ENCODE measurements at regions not wholly inside any gene's neighbourhood (a gene's known extent, or its start where the extent isn't known, plus 50 kb on each side); places are given as distances from the start of the nearest gene placed in this dataset.

GRCh38 chr10:131499566-131499965 is 188.0 kb upstream of the TCERG1L start:
- Histone ChIP-seq H3K36me3 (ENCODE audit: insufficient read depth in 1 of 2, low read depth in 1 of 2) (no peaks in the 10 kb centered on the region), H3K4me1 (no peaks in the 10 kb centered on the region), H3K27me3 (ENCODE audit: insufficient read depth in 3 of 3, low read length in 2 of 3) (peaks cover 0 to 2% (median 0%) of the 10 kb centered on the region in 3 donors), H3K4me3 (no peak overlapping the region), H3K9me3 (peaks cover 18% of the 10 kb centered on the region), H3K27ac (no peak overlapping the region)
- TF ChIP-seq CTCF (IDR thresholded peaks at IDR 0.05) = no peak
- ATAC-seq = no peak
- DNase-seq = no peak
- whole genome bisulfite sequencing, 3 donors = 80 to 85% (median 83%) methylated on average over 3 of the region's 3 CpGs
- intact Hi-C loops (cut with DNase I) = no loop called here

- WGBS, 3 donors = 81 to 90% (median 86%) methylated on average over 9 of the region's 9 CpGs
Observed at GRCh38 chr10:131500181-131500580, 188.7 kb upstream of the TCERG1L start.

GRCh38 chr10:131500892-131501291 is 189.4 kb upstream of the TCERG1L start:
- Histone ChIP-seq H3K9me3 (peaks cover 18% of the 10 kb centered on the region), H3K36me3 (ENCODE audit: insufficient read depth in 1 of 2, low read depth in 1 of 2) (no peaks in the 10 kb centered on the region), H3K27ac (no peak overlapping the region), H3K4me1 (no peaks in the 10 kb centered on the region), H3K27me3 (ENCODE audit: insufficient read depth in 3 of 3, low read length in 2 of 3) (no peaks in the 10 kb centered on the region), H3K4me3 (no peak overlapping the region)
- intact Hi-C loops (cut with DNase I) = no loop called here
- TF ChIP-seq CTCF (IDR thresholded peaks at IDR 0.05) = no peak
- ATAC-seq = no peak
- 85 to 89% (median 88%) methylated on average over 5 of the region's 5 CpGs for WGBS, 3 donors
- no peak for DNase-seq

More at GRCh38 chr10:131500181-131500580, 188.7 kb upstream of the TCERG1L start:
- no peak for TF ChIP-seq CTCF (IDR thresholded peaks at IDR 0.05)
- Histone ChIP-seq H3K4me1 (no peaks in the 10 kb centered on the region), H3K27ac (no peak overlapping the region), H3K4me3 (no peak overlapping the region), H3K27me3 (ENCODE audit: insufficient read depth in 3 of 3, low read length in 2 of 3) (peaks cover 0 to 2% (median 0%) of the 10 kb centered on the region in 3 donors), H3K9me3 (peaks cover 18% of the 10 kb centered on the region), H3K36me3 (ENCODE audit: insufficient read depth in 1 of 2, low read depth in 1 of 2) (no peaks in the 10 kb centered on the region)
- intact Hi-C loops (cut with DNase I) = no loop called here
- DNase-seq (no peak), ATAC-seq (no peak)

- peaks cover 18% of the 10 kb centered on the region for H3K9me3 ChIP-seq
- intact Hi-C loops (cut with DNase I) = no loop called here
- no peaks in the 10 kb centered on the region for H3K36me3 ChIP-seq (ENCODE audit: insufficient read depth in 1 of 2, low read depth in 1 of 2)
- H3K4me1 ChIP-seq = no peaks in the 10 kb centered on the region
- WGBS, 3 donors = 85 to 93% (median 88%) methylated on average over 2 of the region's 2 CpGs
- DNase-seq = no peak
- H3K4me3 ChIP-seq = no peak overlapping the region
- no peaks in the 10 kb centered on the region for H3K27me3 ChIP-seq (ENCODE audit: insufficient read depth in 3 of 3, low read length in 2 of 3)
- ATAC-seq = no peak
- TF ChIP-seq CTCF (IDR thresholded peaks at IDR 0.05) = no peak
- H3K27ac ChIP-seq = no peak overlapping the region
Observed at GRCh38 chr10:131503992-131504391, 192.5 kb upstream of the TCERG1L start.

- WGBS, 3 donors = 82 to 90% (median 87%) methylated on average over 9 of the region's 9 CpGs
- DNase-seq (no peak), ATAC-seq (no peak)
- peaks cover 0 to 6% (median 4%) of the 10 kb centered on the region in 3 donors for H3K27me3 ChIP-seq (ENCODE audit: insufficient read depth in 3 of 3, low read length in 2 of 3)
- no peak overlapping the region for H3K4me3 ChIP-seq
- intact Hi-C loops (cut with DNase I) = no loop called here
- no peaks in the 10 kb centered on the region for H3K4me1 ChIP-seq
- H3K27ac ChIP-seq = no peak overlapping the region
- H3K36me3 ChIP-seq (ENCODE audit: insufficient read depth in 1 of 2, low read depth in 1 of 2) = no peaks in the 10 kb centered on the region
- TF ChIP-seq CTCF (IDR thresholded peaks at IDR 0.05) = no peak
- H3K9me3 ChIP-seq = no peaks in the 10 kb centered on the region
Observed at GRCh38 chr10:131511391-131511790, 199.9 kb upstream of the TCERG1L start.
